ENCODE measurements at regions not wholly inside any gene's neighbourhood (a gene's known extent, or its start where the extent isn't known, plus 50 kb on each side); places are given as distances from the start of the nearest gene placed in this dataset.
"Not testable (repeated sequence)": the region's sequence is repeated elsewhere in the genome, so short reads cannot be mapped to it uniquely, and the experiment has no call there.

GRCh38 chr6:53446151-53446550 lies 97.4 kb upstream of the ELOVL5 start:
- no peak for FAIRE-seq

GRCh38 chr6:53441761-53442160 lies 93.0 kb upstream of the ELOVL5 start:
- FAIRE-seq, result no peak

GRCh38 chr6:53441035-53441493 lies 92.3 kb upstream of the ELOVL5 start:
- no peak for FAIRE-seq

GRCh38 chr6:53440336-53440945 lies 91.7 kb upstream of the ELOVL5 start:
- no peak for FAIRE-seq

GRCh38 chr6:53439556-53439955 lies 90.8 kb upstream of the ELOVL5 start:
- peak; percentile 41 for FAIRE-seq

DNA sequence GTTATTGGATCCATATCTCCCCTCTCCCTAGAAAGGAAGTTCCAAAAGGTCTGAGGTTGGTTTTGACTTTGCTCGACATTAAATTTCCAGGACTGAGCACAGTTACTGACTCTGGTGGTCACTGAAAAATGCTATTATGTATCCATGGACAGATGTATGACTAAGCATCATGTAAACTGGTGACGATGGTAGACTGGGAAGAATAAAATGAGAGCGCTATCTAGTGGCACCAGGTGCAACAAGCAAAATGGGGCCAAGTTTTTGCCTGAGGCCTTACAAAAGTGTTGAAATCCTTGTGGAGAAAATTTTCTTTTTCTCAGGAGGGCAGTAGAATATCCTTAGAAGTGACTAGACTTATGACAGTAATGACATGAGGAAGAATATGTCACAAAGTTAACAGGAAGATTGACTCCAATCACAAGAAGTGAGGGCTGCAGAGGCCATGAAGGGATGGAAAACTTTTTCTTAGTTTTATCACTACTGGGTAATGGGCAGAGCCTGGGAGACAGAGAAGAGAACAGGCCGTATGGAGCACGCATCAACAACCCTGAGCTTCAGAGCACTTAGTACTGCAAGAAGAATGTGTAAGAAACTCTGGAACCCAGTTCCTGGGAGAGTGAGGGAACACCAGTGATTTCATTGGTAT lies 88.9 kb upstream of the ELOVL5 start:
- peak; percentile 89 for FAIRE-seq

DNA sequence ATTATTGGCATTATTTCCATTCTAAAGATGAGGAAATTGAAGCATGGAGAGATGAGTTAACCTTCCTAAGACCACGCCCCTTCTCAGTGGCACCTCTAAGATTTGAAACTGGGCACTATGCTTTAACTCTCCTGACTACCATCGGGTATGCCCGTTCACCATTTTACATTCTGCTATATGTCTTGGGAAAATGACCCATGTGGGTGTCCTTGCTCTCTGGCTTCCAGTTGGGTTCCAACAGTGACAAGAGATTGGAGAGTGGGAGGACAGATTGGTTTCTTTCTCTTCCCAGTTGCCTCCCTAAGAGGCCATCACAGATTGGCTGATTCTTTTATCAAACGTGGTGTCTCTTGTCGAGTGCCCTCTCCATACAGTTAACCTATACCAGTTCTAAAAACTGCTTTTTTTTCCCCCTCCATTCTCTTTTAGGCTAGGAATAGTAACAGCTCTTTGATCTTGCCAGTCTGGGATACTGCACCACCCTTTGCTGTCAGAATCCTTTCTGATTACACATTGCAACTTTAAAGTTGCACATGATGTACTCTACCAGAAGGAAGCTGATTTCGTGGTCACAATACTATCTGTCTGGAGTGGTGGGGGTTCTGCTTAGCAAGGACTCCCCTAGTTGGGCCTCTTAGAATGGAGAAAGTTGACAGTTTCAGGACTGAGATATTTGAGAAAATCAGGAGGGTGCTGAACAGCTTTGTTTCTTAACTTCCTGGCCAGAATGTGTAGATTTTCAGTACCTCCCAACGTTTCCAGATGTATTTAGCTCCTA lies 88.0 kb upstream of the ELOVL5 start:
- no peak for FAIRE-seq

- peak; percentile 21 for FAIRE-seq
Observed at GRCh38 chr6:53433951-53434285, 85.2 kb upstream of the ELOVL5 start.

GRCh38 chr6:53433261-53433950 lies 84.7 kb upstream of the ELOVL5 start:
- FAIRE-seq, result no peak

- FAIRE-seq, result no peak
Observed at GRCh38 chr6:53432318-53433161, 83.8 kb upstream of the ELOVL5 start.

DNA sequence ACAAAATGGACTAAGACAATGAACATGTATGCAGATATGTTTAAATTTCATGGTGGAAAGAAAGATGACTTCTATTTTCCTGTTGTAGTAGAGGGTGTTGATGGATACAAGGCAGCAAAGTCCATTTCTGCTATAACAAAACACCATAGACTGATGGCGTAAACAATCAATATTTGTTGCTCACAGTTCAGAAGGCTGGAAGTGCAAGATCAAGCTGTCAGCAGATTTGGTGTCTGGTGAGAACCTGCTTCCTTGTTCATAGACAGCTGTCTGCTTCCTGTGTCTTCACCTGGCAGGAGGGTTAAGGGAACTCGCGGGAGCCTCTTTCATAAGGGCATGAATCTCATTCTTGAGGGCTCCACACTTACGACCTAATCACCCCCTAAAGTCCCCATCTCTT lies 83.0 kb upstream of the ELOVL5 start:
- no peak for FAIRE-seq

DNA sequence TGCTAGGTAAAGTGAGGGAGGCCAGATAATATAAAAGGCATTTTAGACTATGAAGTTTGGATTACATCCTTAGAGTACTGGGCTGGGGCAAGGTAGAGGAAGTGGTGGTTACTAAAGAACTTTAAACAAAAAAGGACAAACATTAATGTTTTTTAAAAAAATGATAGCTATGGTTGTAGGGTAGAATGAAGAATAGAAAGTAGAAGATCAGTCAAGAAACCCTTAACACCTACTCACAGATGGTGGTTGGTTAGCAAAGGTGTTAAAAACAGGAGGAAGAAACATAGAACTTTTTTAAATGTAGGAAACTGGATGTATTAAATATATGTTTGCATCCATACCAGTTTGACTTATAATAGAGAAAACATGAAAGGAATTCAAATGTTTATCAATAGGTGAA lies 80.7 kb upstream of the ELOVL5 start:
- FAIRE-seq, result no peak

- FAIRE-seq, result no peak
Observed at GRCh38 chr6:53428886-53429285, 80.1 kb upstream of the ELOVL5 start.

GRCh38 chr6:53426667-53427270 lies 78.0 kb upstream of the ELOVL5 start:
- no peak for FAIRE-seq

GRCh38 chr6:53426117-53426516 lies 77.4 kb upstream of the ELOVL5 start:
- no peak for FAIRE-seq

DNA sequence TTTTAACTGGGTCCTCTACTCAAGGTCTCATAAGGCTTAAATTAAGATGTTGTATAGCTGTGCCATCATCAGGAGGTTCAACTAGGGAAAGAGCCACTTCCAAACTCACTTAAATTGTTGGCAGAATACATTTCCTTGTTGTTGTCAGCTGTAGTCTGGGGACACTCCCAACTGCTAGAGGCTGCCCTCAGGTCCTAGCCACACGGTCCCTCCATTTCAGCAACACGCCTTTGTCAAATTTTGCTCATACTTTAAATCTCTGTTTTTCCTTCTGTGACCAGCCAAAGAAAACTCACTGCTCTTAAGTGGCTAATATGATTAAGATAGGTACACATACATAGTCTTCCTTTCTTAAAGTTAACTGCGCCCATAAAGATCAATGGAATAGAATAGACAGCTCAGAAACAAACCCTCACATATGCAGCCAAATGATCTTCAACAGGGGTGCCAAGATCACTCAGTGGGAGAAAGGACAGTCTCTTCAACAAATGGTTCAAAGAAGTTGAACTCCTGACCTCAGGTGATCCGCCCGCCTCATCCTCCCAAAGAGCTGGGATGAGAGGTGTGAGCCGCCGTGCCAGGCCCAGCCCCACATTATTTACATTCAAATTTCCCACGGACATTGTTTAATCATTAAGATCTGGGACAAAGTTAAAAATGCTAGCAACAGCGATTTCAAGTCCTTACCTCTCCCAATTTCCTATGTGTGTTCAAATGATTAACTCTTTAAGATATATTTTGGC lies 76.4 kb upstream of the ELOVL5 start:
- FAIRE-seq, result no peak

DNA sequence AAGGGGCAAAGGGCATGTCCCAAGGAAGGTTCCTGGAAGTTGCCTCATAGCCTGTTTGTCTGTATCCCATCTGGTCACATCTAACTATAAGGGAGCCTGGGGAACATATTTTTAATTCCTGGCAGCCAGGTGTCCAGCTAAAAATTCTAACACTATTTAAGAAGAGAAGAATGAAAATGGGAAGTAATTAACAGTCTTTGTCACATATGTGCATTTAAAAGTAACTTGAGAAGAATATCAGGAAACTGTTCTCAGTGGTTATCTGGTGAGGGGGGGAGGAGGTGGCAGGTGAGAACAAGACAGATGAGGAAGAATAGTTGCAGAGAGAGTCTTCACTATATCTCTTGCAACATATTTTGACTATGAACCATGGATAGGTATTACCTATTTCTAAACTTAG lies 75.5 kb upstream of the ELOVL5 start:
- FAIRE-seq, result no peak

- not testable (repeated sequence) for FAIRE-seq
Observed at GRCh38 chr6:53423560-53423959, 74.8 kb upstream of the ELOVL5 start.

DNA sequence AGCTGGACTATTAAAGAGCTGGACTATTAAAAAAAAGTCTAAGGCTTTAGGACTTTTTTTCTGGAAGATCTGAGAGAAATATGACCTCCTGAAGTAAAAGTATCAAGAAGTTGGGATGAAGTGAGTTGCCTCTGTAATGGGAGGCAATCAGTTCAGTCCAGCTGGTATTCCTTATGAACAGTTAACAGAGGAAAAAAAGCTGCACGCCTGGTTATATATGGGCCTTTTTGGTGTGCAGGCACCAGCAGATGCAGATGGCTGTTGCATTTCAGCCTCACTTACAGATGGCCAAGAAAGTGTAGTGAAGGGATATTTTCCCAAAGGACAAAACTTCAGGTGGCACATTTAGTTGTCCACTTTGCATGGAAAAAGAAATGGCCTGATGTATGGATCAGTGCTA lies 70.3 kb upstream of the ELOVL5 start:
- no peak for FAIRE-seq

DNA sequence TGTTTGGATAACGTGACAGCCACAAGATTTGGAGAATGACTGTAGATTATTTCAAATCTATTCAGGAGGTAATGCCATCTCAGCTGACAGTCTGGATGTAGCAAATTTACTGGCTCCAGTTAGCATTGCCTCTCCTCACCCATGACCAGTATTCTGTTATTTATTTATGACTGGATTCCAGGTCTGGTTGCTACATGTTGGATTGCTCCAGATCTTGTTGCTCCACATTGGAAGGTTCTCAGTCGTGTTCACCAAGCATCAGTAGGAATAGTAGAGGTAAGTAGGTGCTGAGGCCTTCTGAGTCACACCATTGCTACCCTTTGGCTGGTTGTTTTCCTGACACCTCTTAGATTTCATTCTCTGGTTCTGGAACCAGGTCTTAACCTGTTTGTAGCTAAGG lies 69.5 kb upstream of the ELOVL5 start:
- FAIRE-seq, result no peak

DNA sequence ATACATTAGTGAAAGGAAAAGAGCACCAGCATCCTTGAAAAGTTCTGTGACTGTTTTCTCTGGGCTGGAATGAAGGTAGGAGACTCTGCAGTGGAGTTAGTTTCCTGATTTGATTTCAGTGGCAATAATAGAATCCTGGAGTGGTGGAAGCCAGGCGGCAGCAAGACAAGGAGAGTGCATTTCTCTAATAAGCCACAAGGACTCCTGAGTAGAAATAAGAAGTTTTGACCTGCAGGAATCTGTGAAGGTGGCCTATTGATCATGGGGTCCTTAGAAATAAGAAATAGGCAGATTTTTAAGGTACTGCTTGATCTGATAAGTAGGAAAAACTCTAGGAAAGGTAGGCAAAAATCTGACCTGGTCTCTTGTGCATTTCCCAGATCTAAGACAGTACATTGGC lies 68.4 kb upstream of the ELOVL5 start:
- FAIRE-seq, result no peak

- no peak for FAIRE-seq
Observed at GRCh38 chr6:53413326-53413725, 64.6 kb upstream of the ELOVL5 start.
